ENCODE measurements at regions not wholly inside any gene's neighbourhood (a gene's known extent, or its start where the extent isn't known, plus 50 kb on each side); places are given as distances from the start of the nearest gene placed in this dataset.

GRCh38 chr10:81215498-81215897, 659.5 kb upstream of the NRG3 start:
- TF ChIP-seq CTCF (IDR thresholded peaks at IDR 0.05; ENCODE audit: insufficient read depth, low read length) (no peak), POLR2AphosphoS5 (IDR thresholded peaks at IDR 0.05; ENCODE audit: low read depth) (no peak), REST (IDR thresholded peaks at IDR 0.05; ENCODE audit: insufficient replicate concordance, low read depth) (no peak), SPI1 (IDR thresholded peaks at IDR 0.05; ENCODE audit: borderline replicate concordance, low read depth) (no peak), GABPA (IDR thresholded peaks at IDR 0.05; ENCODE audit: low read depth) (no peak)

All from HL-60 (cell line).